Endothelial cell of umbilical vein (primary cell): ENCODE measurements at regions not wholly inside any gene's neighbourhood (a gene's known extent, or its start where the extent isn't known, plus 50 kb on each side); places are given as distances from the start of the nearest gene placed in this dataset.

ENCODE experiments used
- BruUV-seq: library from RNA; stranded (reverse); fragments of 400-500 nt; replicated peaks from 2 replicates; lab custom pipeline; 2021; lab: Mats Ljungman, UMichigan
- CTCF ChIA-PET: fragments of 300-600, 350-600 bp; sonication (Branson Sonifier 250); formaldehyde crosslinking; loops from one replicate; lab custom pipeline; 2021; ENCODE audit warnings: antibody characterized with exemption, inconsistent platforms; lab: Charles Lee
- POLR2A ChIA-PET: fragments of 300-600, 350-600 bp; sonication (Branson Sonifier 250); formaldehyde crosslinking; loops from one replicate; lab custom pipeline; 2021; ENCODE audit warnings: antibody characterized with exemption, inconsistent platforms; lab: Charles Lee
- DNase-seq: peaks from one replicate; pipeline ENCODE4 v3.0.0-alpha.2; 2011; ENCODE audit warnings: low read depth, low spot score
- FAIRE-seq: peaks from 2 replicates; lab custom pipeline; 2011; peaks lifted over from hg19 to GRCh38; lab: Jason Lieb, UNC
- H2AFZ ChIP-seq: 2 replicates; pipeline ENCODE4 v1.6.0; 2012; ENCODE audit warnings: low read depth, low read length, control low read depth, inconsistent platforms
- H3K27ac ChIP-seq: 2 replicates; pipeline ENCODE4 v1.5.1; 2011; ENCODE audit warnings: low read depth, mild to moderate bottlenecking, control low read depth, low read length, moderate library complexity; ENCODE audit not compliant: insufficient read depth
- H3K27me3 ChIP-seq, 2 experiments: 2 replicates each; pipeline versions ENCODE4 v1.6.0 to v1.6.1; 2011; ENCODE audit warnings: low read length in 2 of 2, mixed read lengths in 1 of 2; ENCODE audit not compliant: control insufficient read depth in 2 of 2, insufficient read depth in 2 of 2
- H3K36me3 ChIP-seq, 2 experiments: 2 replicates in 1 of 2; 3 replicates in 1 of 2; pipeline ENCODE4 v1.5.1; 2011; ENCODE audit warnings: low read length in 2 of 2, mild to moderate bottlenecking in 1 of 2, moderate library complexity in 1 of 2; ENCODE audit not compliant: control insufficient read depth in 2 of 2, insufficient read depth in 2 of 2; ENCODE audit errors: extremely low read depth in 1 of 2
- H3K4me1 ChIP-seq: 3 replicates; pipeline ENCODE4 v1.5.1; 2011; ENCODE audit warnings: mild to moderate bottlenecking, low read length; ENCODE audit not compliant: control insufficient read depth, insufficient read depth; ENCODE audit errors: extremely low read depth
- H3K4me2 ChIP-seq: 2 replicates; pipeline ENCODE4 v1.6.1; 2011; ENCODE audit warnings: low read length, control low read depth, mixed read lengths; ENCODE audit not compliant: insufficient read depth
- H3K4me3 ChIP-seq, 3 experiments: fragments of 200-600 bp in 1 of 3; sonication (generic), shearing (Covaris generic) in 1 of 3; replicated peaks in 1 of 3; 2 replicates each; pipeline ENCODE4 v1.5.1; 2011 to 2016; ENCODE audit warnings: control low read depth in 3 of 3, low read length in 3 of 3, mild to moderate bottlenecking in 2 of 3, inconsistent platforms in 1 of 3, low read depth in 1 of 3, moderate library complexity in 1 of 3; ENCODE audit not compliant: insufficient read depth in 1 of 3
- H3K79me2 ChIP-seq: 2 replicates; pipeline ENCODE4 v1.6.0; 2012; ENCODE audit warnings: low read length, inconsistent platforms; ENCODE audit not compliant: control insufficient read depth, insufficient read depth
- H3K9ac ChIP-seq: replicated peaks from 2 replicates; pipeline ENCODE3; 2011; ENCODE audit warnings: low read length, control low read depth; ENCODE audit not compliant: insufficient read depth; ENCODE audit errors: extremely low read depth
- H3K9me1 ChIP-seq: replicated peaks from 3 replicates; pipeline ENCODE4 v1.6.0; 2011; ENCODE audit warnings: mild to moderate bottlenecking, low read length; ENCODE audit not compliant: control insufficient read depth, insufficient read depth; ENCODE audit errors: extremely low read depth
- H3K9me3 ChIP-seq: replicated peaks from 2 replicates; pipeline ENCODE4 v1.5.1; 2012; ENCODE audit warnings: low read length, inconsistent platforms; ENCODE audit not compliant: control insufficient read depth, insufficient read depth
- H4K20me1 ChIP-seq: replicated peaks from 2 replicates; pipeline ENCODE3; 2011; ENCODE audit warnings: mild to moderate bottlenecking, low read length; ENCODE audit not compliant: control insufficient read depth, insufficient read depth; ENCODE audit errors: extremely low read depth
- EZH2 ChIP-seq: IDR thresholded peaks from 2 replicates; pipeline ENCODE4 v1.6.1; 2012; ENCODE audit warnings: borderline replicate concordance, low read depth, mild to moderate bottlenecking, moderate library complexity, low read length, inconsistent platforms; ENCODE audit not compliant: severe bottlenecking
- FOS ChIP-seq: IDR thresholded peaks from 2 replicates; pipeline ENCODE4 v1.6.1; 2011; ENCODE audit warnings: mild to moderate bottlenecking, low read length, moderate library complexity, borderline replicate concordance; ENCODE audit not compliant: insufficient read depth
- GATA2 ChIP-seq: IDR thresholded peaks from 2 replicates; pipeline ENCODE4 v1.7.0; 2011; ENCODE audit warnings: low read depth, mild to moderate bottlenecking, moderate library complexity, mixed read lengths, low read length; ENCODE audit not compliant: insufficient read length, insufficient read depth
- JUN ChIP-seq: IDR thresholded peaks from 2 replicates; pipeline ENCODE4 v1.6.1; 2011; ENCODE audit warnings: borderline replicate concordance, low read depth; ENCODE audit not compliant: insufficient read length, insufficient read depth
- MYC ChIP-seq: IDR thresholded peaks from one replicate; pipeline ENCODE4 v1.6.1; 2011; ENCODE audit warnings: mild to moderate bottlenecking, low read depth, low read length
- POLR2A ChIP-seq: IDR thresholded peaks from 2 replicates; pipeline ENCODE4 v1.6.1; 2012; ENCODE audit warnings: low read depth, mild to moderate bottlenecking, control low read depth, low read length
- POLR2AphosphoS5 ChIP-seq: IDR thresholded peaks from 2 replicates; pipeline ENCODE4 v1.6.1; 2012; ENCODE audit warnings: low read depth, mild to moderate bottlenecking, control low read depth, low read length, moderate library complexity; ENCODE audit not compliant: insufficient read depth
- dilution Hi-C: fragments of 300-500 bp; cut with MboI; formaldehyde crosslinking; loops from one replicate; pipeline ENCODE4 v1.15.0; 2019; ENCODE audit warnings: low sequenced_read_pairs; ENCODE audit not compliant: extremely low pct_ligation_motif_present
- intact Hi-C: fragments of 100-400 bp; cut with micrococcal nuclease; formaldehyde crosslinking; loops from one replicate; pipeline ENCODE4 v1.10.0; 2022
- TF ChIP-seq, protein P1 (sequence below): IDR thresholded peaks from 2 replicates; pipeline ENCODE4 v1.6.1; 2011; ENCODE audit not compliant: insufficient read depth, insufficient read length
- TF ChIP-seq, protein P2 (sequence below), 2 donors: IDR thresholded peaks; 1 replicate in 1 of 2; 2 replicates in 1 of 2; pipeline ENCODE4 v1.5.1; 2011; ENCODE audit warnings: low read length in 2 of 2, mild to moderate bottlenecking in 2 of 2, moderate library complexity in 2 of 2, control low read depth in 1 of 2, inconsistent platforms in 1 of 2, low read depth in 1 of 2; ENCODE audit not compliant: insufficient read depth in 1 of 2; ENCODE audit errors: extremely low read depth in 1 of 2

DNA sequence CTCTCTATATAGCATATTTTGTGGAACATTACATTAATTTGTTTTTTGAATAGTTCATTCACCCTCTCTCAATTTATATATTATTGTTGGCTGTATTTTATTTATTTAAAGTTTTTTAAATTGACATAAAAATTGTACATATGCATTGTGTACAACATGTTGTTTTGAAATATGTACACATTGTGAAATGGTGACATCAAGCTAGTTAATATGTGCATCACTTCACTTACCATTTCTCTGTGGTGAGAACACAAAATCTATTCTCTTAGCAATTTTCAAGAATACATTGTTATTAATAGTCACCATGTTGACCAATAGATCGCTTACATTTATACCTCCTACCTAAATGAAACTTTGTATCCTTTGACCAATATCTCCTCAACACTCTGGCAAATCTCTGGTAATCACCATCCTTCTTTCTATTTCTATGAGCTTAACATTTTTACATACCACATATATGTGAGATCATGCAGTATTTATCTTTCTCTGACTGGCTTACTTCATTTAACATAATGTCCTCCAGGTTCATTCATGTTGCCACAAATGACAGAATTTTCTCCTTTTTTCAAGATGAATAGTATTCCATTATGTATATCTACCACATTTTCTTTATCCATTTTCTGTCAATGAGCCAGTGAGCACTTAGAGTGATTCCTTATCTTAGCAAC, 180.9 kb upstream of the DEPDC1 start:
- no peaks in the 10 kb centered on the region for H3K9me1 ChIP-seq
- no peak overlapping the region for H3K27ac ChIP-seq
- dilution Hi-C loops (no loop called here), intact Hi-C loops (no loop called here)
- H3K4me2 ChIP-seq: no peak overlapping the region
- H3K9me3 ChIP-seq: no peaks in the 10 kb centered on the region
- CTCF ChIA-PET: no interaction called here
- TF ChIP-seq POLR2A: no peak
- TF ChIP-seq FOS: no peak
- no peak for TF ChIP-seq GATA2
- TF ChIP-seq, protein P1, sequence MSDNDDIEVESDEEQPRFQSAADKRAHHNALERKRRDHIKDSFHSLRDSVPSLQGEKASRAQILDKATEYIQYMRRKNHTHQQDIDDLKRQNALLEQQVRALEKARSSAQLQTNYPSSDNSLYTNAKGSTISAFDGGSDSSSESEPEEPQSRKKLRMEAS: no peak
- no peak for TF ChIP-seq EZH2
- no peak for TF ChIP-seq JUN
- no peak for TF ChIP-seq MYC
- no peak for TF ChIP-seq POLR2AphosphoS5
- TF ChIP-seq, protein P2, sequence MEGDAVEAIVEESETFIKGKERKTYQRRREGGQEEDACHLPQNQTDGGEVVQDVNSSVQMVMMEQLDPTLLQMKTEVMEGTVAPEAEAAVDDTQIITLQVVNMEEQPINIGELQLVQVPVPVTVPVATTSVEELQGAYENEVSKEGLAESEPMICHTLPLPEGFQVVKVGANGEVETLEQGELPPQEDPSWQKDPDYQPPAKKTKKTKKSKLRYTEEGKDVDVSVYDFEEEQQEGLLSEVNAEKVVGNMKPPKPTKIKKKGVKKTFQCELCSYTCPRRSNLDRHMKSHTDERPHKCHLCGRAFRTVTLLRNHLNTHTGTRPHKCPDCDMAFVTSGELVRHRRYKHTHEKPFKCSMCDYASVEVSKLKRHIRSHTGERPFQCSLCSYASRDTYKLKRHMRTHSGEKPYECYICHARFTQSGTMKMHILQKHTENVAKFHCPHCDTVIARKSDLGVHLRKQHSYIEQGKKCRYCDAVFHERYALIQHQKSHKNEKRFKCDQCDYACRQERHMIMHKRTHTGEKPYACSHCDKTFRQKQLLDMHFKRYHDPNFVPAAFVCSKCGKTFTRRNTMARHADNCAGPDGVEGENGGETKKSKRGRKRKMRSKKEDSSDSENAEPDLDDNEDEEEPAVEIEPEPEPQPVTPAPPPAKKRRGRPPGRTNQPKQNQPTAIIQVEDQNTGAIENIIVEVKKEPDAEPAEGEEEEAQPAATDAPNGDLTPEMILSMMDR (IDR thresholded peaks at IDR 0.05; ENCODE audit: extremely low read depth in 1 of 2, insufficient read depth in 1 of 2, low read depth in 1 of 2, low read length in 2 of 2): no peak
- H3K27me3 ChIP-seq: no peaks in the 10 kb centered on the region
- H4K20me1 ChIP-seq: no peaks in the 10 kb centered on the region
- FAIRE-seq (no peak), DNase-seq (no peak)
- H3K36me3 ChIP-seq: no peaks in the 10 kb centered on the region
- no peaks in the 10 kb centered on the region for H3K79me2 ChIP-seq
- no peak overlapping the region for H2AFZ ChIP-seq
- H3K4me1 ChIP-seq: no peaks in the 10 kb centered on the region
- no peak overlapping the region for H3K9ac ChIP-seq
- POLR2A ChIA-PET: no interaction called here
- no TSS peak for BruUV-seq
- no peak overlapping the region for H3K4me3 ChIP-seq
